Uterus (tissue), 3 donors: ENCODE measurements at regions not wholly inside any gene's neighbourhood (a gene's known extent, or its start where the extent isn't known, plus 50 kb on each side); places are given as distances from the start of the nearest gene placed in this dataset.

Experiments used
- DNase-seq, 2 donors: peaks; one replicate each; pipeline ENCODE4 v3.0.0-alpha.2; 2019 to 2020
- H3K27ac ChIP-seq, 2 donors: fragments of 200-600 bp; sonication (generic); 1 replicate in 1 of 2; 2 replicates in 1 of 2; pipeline ENCODE4 v1.5.1; 2016 to 2018
- H3K27me3 ChIP-seq, 2 donors: fragments of 200-600 bp; sonication (generic); one replicate each; pipeline ENCODE4 v1.5.1; 2018 to 2019; ENCODE audit warnings: control low read depth in 1 of 2
- H3K36me3 ChIP-seq, 2 donors: fragments of 200-600 bp; sonication (generic); one replicate each; pipeline ENCODE4 v1.5.1; 2019; ENCODE audit warnings: control low read depth in 1 of 2
- H3K4me1 ChIP-seq, 2 donors: fragments of 200-600 bp; sonication (generic); one replicate each; pipeline ENCODE4 v1.5.1; 2018 to 2019; ENCODE audit warnings: control low read depth in 1 of 2
- H3K4me3 ChIP-seq, 2 donors: fragments of 200-600 bp; sonication (generic); 1 replicate in 1 of 2; 2 replicates in 1 of 2; pipeline ENCODE4 v1.5.1; 2018 to 2019; ENCODE audit warnings: mild to moderate bottlenecking in 1 of 2
- H3K9me3 ChIP-seq, 2 donors: fragments of 200-600 bp; sonication (generic); one replicate each; pipeline ENCODE4 v1.5.1; 2019; ENCODE audit warnings: control low read depth in 1 of 2
- POLR2A ChIP-seq, 2 donors: fragments of 450-650 bp; IDR thresholded peaks; one replicate each; pipeline ENCODE4 v1.6.1; 2016; ENCODE audit warnings: antibody characterized with exemption in 2 of 2, mild to moderate bottlenecking in 1 of 2, moderate library complexity in 1 of 2
- intact Hi-C: fragments of 100-400 bp; cut with DNase I; formaldehyde crosslinking; loops from one replicate; pipeline ENCODE4 v1.15.1; 2023; ENCODE audit warnings: low total_unique reads
- TF ChIP-seq, protein P1 (sequence below), 4 experiments: fragments of 200-600 bp in 2 of 4; fragments of 450-650 bp in 2 of 4; sonication (generic) in 2 of 4; IDR thresholded peaks; one replicate each; pipeline ENCODE4 v1.5.1; 2016 to 2019; ENCODE audit warnings: antibody characterized with exemption in 4 of 4, mild to moderate bottlenecking in 2 of 4, moderate library complexity in 1 of 4
- donor health status: DM: yes; HTN: yes; CAD: no.

DNA sequence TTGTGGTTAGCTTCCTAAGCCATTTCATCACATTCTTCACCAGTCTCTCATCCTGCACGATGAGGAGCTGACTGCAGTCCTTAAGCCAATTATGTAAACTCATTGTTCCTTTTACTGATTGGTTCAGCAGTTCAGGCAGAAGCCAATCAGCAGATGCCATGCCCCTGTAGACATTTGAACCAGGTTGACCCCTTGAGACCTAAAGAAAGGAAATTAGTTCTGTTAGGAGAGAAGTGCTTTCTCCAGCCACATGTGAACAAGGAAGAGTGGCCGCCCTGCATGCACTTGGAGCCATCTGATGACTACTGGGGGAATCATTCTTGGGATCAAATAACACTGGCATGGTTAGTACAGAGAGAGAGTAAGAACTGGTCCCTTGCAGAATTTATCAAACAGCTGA, 535.2 kb upstream of the ID4 start:
- Histone ChIP-seq H3K27me3 (no peaks in the 10 kb centered on the region), H3K27ac (no peak overlapping the region), H3K4me1 (no peaks in the 10 kb centered on the region), H3K36me3 (no peaks in the 10 kb centered on the region), H3K9me3 (no peaks in the 10 kb centered on the region), H3K4me3 (no peak overlapping the region)
- no peak for TF ChIP-seq POLR2A (IDR thresholded peaks at IDR 0.05)
- TF ChIP-seq, protein P1, sequence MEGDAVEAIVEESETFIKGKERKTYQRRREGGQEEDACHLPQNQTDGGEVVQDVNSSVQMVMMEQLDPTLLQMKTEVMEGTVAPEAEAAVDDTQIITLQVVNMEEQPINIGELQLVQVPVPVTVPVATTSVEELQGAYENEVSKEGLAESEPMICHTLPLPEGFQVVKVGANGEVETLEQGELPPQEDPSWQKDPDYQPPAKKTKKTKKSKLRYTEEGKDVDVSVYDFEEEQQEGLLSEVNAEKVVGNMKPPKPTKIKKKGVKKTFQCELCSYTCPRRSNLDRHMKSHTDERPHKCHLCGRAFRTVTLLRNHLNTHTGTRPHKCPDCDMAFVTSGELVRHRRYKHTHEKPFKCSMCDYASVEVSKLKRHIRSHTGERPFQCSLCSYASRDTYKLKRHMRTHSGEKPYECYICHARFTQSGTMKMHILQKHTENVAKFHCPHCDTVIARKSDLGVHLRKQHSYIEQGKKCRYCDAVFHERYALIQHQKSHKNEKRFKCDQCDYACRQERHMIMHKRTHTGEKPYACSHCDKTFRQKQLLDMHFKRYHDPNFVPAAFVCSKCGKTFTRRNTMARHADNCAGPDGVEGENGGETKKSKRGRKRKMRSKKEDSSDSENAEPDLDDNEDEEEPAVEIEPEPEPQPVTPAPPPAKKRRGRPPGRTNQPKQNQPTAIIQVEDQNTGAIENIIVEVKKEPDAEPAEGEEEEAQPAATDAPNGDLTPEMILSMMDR (IDR thresholded peaks at IDR 0.05): no peak
- DNase-seq: no peak
- intact Hi-C loops: no loop called here

- H3K27me3 ChIP-seq: no peaks in the 10 kb centered on the region
- no peaks in the 10 kb centered on the region for H3K9me3 ChIP-seq
- TF ChIP-seq, protein P1 (IDR thresholded peaks at IDR 0.05): no peak
- TF ChIP-seq POLR2A (IDR thresholded peaks at IDR 0.05): no peak
- intact Hi-C loops: no loop called here
- no peak overlapping the region for H3K4me3 ChIP-seq
- peak in 1 of 2 donors; percentile 17 for DNase-seq
- peak overlapping the region; percentile 68 to 69 for H3K27ac ChIP-seq
- H3K4me1 ChIP-seq: no peaks in the 10 kb centered on the region
- no peaks in the 10 kb centered on the region for H3K36me3 ChIP-seq
These were observed 533.8 kb upstream of the ID4 start for GRCh38 chr6:19303383-19303782.

DNA sequence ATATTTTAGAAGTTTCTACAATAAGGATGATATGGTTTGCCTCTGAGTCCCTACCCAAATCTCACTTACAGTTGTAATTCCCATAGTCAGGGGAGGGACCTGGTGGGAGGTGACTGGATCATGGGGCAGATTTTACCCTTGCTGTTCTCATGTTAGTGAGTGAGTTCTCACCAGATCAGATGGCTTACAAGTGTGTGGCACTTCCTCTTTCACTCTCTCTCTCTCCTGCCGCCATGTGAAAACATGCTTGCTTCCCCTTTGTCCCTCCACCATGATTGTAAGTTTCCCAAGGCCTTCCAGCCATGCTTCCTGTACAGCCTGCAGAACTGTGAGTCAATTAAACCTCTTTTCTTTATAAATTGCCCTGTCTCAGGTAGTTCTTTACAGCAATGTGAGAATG, 527.5 kb upstream of the ID4 start:
- no peak for DNase-seq
- Histone ChIP-seq H3K36me3 (no peaks in the 10 kb centered on the region), H3K4me1 (no peaks in the 10 kb centered on the region), H3K4me3 (no peak overlapping the region), H3K27me3 (no peaks in the 10 kb centered on the region), H3K27ac (no peak overlapping the region), H3K9me3 (no peaks in the 10 kb centered on the region)
- intact Hi-C loops: no loop called here
- no peak for TF ChIP-seq POLR2A (IDR thresholded peaks at IDR 0.05)
- TF ChIP-seq, protein P1 (IDR thresholded peaks at IDR 0.05): no peak

DNA sequence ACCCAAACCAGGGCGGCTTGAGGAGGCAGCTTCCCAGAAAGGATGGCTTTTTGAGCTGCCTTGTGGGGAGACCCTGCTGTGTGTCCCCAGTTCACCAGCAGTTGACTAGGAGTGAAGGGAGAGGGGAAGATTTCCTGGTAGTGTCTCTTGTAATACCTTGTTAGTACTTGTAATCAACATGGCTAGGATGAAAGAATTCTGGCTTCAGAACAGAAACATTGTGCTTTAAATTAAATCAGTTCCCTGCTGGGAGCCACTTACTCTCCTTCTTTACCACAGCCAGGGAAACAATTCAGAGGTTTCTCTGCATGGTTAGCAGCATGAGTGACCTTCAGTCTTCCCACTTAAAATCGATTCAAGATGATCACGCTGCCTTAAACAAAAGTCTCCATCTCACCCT, 525.4 kb upstream of the ID4 start:
- TF ChIP-seq, protein P1 (IDR thresholded peaks at IDR 0.05): no peak
- no peak for TF ChIP-seq POLR2A (IDR thresholded peaks at IDR 0.05)
- DNase-seq: no peak
- Histone ChIP-seq H3K4me3 (no peak overlapping the region), H3K36me3 (no peaks in the 10 kb centered on the region), H3K4me1 (no peaks in the 10 kb centered on the region), H3K9me3 (no peaks in the 10 kb centered on the region), H3K27ac (no peak overlapping the region), H3K27me3 (no peaks in the 10 kb centered on the region)
- intact Hi-C loops: no loop called here

DNA sequence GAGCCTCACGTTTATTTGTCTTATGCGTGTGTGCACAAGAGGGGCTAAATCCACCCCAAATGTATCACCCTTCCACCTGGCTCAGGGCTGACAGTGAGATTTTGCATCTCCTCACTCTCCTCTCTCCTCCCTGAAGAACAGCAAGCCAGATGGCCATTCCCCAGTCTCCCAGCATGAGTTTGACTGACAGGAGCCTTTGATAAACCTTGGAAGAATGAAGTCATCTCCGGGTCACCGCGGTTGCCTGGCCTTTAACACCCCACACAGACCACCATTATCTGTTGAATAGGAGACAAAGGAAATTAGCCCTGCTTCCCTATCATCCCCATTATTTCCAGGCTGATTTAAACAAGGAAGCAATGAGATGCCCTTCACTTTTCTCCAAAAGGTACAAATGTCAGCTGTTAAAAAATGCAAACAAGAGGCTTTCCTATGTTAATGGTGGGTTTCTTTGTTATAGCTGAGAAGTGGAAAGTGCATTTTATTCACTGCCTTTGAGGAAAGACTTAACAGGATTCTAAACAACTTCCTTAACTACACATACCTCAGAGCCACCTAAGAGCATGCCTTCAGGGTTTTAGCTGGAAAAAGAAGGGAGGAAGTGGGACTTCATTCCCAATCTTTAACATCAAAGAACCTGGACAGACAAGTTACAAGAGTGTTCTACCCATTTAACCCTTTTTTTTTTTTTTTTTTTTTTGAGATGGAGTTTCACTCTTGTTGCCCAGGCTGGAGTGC, 524.8 kb upstream of the ID4 start:
- DNase-seq: no peak
- no peak for TF ChIP-seq POLR2A (IDR thresholded peaks at IDR 0.05)
- no peak overlapping the region for H3K4me3 ChIP-seq
- no peaks in the 10 kb centered on the region for H3K36me3 ChIP-seq
- H3K4me1 ChIP-seq: no peaks in the 10 kb centered on the region
- H3K9me3 ChIP-seq: no peaks in the 10 kb centered on the region
- intact Hi-C loops: no loop called here
- no peak overlapping the region for H3K27ac ChIP-seq
- H3K27me3 ChIP-seq: no peaks in the 10 kb centered on the region
